WTC11 (cell line): ENCODE measurements at regions not wholly inside any gene's neighbourhood (a gene's known extent, or its start where the extent isn't known, plus 50 kb on each side); places are given as distances from the start of the nearest gene placed in this dataset.

Experiments used
- ATAC-seq: fragments of 200-7000 bp; cut with Tn5 transposase; 2 replicates; pipeline ENCODE4 v1.10.0; 2021; ENCODE audit warnings: mild to moderate bottlenecking, moderate library complexity
- CTCF ChIA-PET: fragments of 300-600 bp; sonication (Branson Sonifier 250); formaldehyde crosslinking; loops from one replicate; lab custom pipeline; 2021; ENCODE audit warnings: antibody characterized with exemption; lab: Charles Lee
- POLR2A ChIA-PET: fragments of 350-600 bp; sonication (Branson Sonifier 250); formaldehyde crosslinking; loops from one replicate; lab custom pipeline; 2021; ENCODE audit warnings: antibody characterized with exemption; lab: Charles Lee
- DNase-seq: peaks from one replicate; pipeline ENCODE4 v3.0.0; 2021; ENCODE audit warnings: low spot score
- H3K27ac Mint-ChIP-seq: 2 replicates; pipeline ENCODE4 v1.8.0; 2021; ENCODE audit warnings: mixed read lengths
- H3K27me3 Mint-ChIP-seq: 2 replicates; pipeline ENCODE4 v1.8.0; 2021; ENCODE audit warnings: low read depth, mild to moderate bottlenecking, moderate library complexity, mixed read lengths
- H3K36me3 Mint-ChIP-seq: 2 replicates; pipeline ENCODE4 v1.8.0; 2021; ENCODE audit warnings: mixed read lengths
- H3K4me1 Mint-ChIP-seq: 2 replicates; pipeline ENCODE4 v1.8.0; 2022; ENCODE audit warnings: mixed read lengths
- H3K4me3 Mint-ChIP-seq: 2 replicates; pipeline ENCODE4 v1.8.0; 2021; ENCODE audit warnings: mild to moderate bottlenecking, moderate library complexity, mixed read lengths
- H3K9me3 Mint-ChIP-seq: 2 replicates; pipeline ENCODE4 v1.8.0; 2021; ENCODE audit warnings: mixed read lengths
- FOXK1 ChIP-seq: sonication (generic); formaldehyde crosslinking; IDR thresholded peaks from 2 replicates; pipeline ENCODE4 v1.8.0; 2022; ENCODE audit warnings: mild to moderate bottlenecking, moderate library complexity, missing genetic modification reagents
- FOXP1 ChIP-seq: sonication (generic); formaldehyde crosslinking; IDR thresholded peaks from 2 replicates; pipeline ENCODE4 v1.8.0; 2022; ENCODE audit warnings: missing genetic modification reagents, mild to moderate bottlenecking, moderate library complexity, borderline replicate concordance
- RORB ChIP-seq: fragments of 250-450 bp; sonication (Bioruptor Pico); IDR thresholded peaks from 2 replicates; pipeline ENCODE4 v1.9.0; 2021; ENCODE audit warnings: mild to moderate bottlenecking
- SMAD4 ChIP-seq: sonication (generic); formaldehyde crosslinking; IDR thresholded peaks from 2 replicates; pipeline ENCODE4 v1.8.0; 2022; ENCODE audit warnings: mild to moderate bottlenecking, missing genetic modification reagents
- ZBTB21 ChIP-seq: sonication (generic); formaldehyde crosslinking; IDR thresholded peaks from 2 replicates; pipeline ENCODE4 v1.8.1; 2023; ENCODE audit warnings: mild to moderate bottlenecking, missing genetic modification reagents, borderline replicate concordance
- TF ChIP-seq, protein P1 (sequence below): sonication (generic); formaldehyde crosslinking; IDR thresholded peaks from 2 replicates; pipeline ENCODE4 v1.8.1; 2022; ENCODE audit warnings: mild to moderate bottlenecking, moderate library complexity, missing genetic modification reagents
- TF ChIP-seq, protein P2 (sequence below): sonication (generic); formaldehyde crosslinking; IDR thresholded peaks from 2 replicates; pipeline ENCODE4 v1.8.0; 2022; ENCODE audit warnings: missing genetic modification reagents
- TF ChIP-seq, protein P3 (sequence below): sonication (generic); formaldehyde crosslinking; IDR thresholded peaks from 2 replicates; pipeline ENCODE4 v1.8.0; 2023; ENCODE audit warnings: missing genetic modification reagents
- TF ChIP-seq, protein P4 (sequence below): fragments of 250-450 bp; sonication (Bioruptor Pico); IDR thresholded peaks from 2 replicates; pipeline ENCODE4 v1.9.0; 2021; ENCODE audit warnings: mild to moderate bottlenecking
- TF ChIP-seq, protein P5 (sequence below): sonication (generic); formaldehyde crosslinking; IDR thresholded peaks from 2 replicates; pipeline ENCODE4 v1.8.1; 2023; ENCODE audit warnings: mild to moderate bottlenecking, missing genetic modification reagents
- TF ChIP-seq, protein P6 (sequence below): sonication (generic); formaldehyde crosslinking; conservative IDR thresholded peaks from 2 replicates; pipeline ENCODE4 v1.8.1; 2023; ENCODE audit warnings: mild to moderate bottlenecking, low read depth, missing genetic modification reagents, moderate library complexity
- TF ChIP-seq, protein P7 (sequence below): fragments of 250-450 bp; sonication (Bioruptor Pico); IDR thresholded peaks from 2 replicates; pipeline ENCODE4 v1.9.0; 2021; ENCODE audit warnings: mild to moderate bottlenecking, borderline replicate concordance

DNA sequence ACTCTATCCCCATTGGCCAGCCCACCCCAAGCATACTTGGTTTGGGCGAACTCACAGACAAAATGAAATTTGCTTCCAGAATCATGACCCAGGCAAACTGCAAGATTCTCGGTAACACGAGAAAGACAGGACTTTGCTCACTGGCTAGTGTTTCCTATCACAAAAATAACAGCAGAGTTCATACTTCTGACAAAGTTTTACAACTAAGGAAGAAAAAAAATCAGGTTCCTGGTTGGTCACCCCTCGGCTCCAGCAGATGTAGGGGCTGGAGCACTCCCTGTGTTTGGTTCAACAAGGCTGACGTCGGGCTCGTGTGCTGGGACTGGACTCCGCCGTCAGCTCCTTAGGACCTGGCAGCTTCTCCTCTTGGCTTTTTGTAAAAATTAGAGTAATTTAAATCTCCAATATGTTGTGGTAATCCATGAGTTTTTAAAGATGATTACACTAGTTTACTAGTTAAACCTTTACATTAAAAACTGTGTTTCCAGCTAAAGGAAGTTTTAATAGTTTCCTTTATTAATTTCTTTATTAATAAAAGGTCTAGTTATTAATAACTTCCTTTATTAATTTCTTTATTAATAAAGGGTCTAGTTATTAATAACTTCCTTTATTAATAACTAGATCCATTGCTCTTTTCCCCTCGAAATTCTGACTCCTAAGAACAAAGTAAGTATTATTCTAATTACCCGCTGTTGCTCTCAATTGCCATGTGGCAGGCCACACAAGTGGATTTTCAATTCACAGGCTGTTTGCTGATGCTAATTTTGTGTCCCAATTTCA, 115.6 kb upstream of the RNF32 start (continued):
- TF ChIP-seq FOXP1 (CRISPR knock-in tag) (no peak), FOXK1 (CRISPR knock-in tag) (no peak), SMAD4 (CRISPR knock-in tag) (no peak)
- TF ChIP-seq, protein P1, sequence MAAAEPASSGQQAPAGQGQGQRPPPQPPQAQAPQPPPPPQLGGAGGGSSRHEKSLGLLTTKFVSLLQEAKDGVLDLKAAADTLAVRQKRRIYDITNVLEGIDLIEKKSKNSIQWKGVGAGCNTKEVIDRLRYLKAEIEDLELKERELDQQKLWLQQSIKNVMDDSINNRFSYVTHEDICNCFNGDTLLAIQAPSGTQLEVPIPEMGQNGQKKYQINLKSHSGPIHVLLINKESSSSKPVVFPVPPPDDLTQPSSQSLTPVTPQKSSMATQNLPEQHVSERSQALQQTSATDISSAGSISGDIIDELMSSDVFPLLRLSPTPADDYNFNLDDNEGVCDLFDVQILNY, result no peak
- TF ChIP-seq, protein P2, sequence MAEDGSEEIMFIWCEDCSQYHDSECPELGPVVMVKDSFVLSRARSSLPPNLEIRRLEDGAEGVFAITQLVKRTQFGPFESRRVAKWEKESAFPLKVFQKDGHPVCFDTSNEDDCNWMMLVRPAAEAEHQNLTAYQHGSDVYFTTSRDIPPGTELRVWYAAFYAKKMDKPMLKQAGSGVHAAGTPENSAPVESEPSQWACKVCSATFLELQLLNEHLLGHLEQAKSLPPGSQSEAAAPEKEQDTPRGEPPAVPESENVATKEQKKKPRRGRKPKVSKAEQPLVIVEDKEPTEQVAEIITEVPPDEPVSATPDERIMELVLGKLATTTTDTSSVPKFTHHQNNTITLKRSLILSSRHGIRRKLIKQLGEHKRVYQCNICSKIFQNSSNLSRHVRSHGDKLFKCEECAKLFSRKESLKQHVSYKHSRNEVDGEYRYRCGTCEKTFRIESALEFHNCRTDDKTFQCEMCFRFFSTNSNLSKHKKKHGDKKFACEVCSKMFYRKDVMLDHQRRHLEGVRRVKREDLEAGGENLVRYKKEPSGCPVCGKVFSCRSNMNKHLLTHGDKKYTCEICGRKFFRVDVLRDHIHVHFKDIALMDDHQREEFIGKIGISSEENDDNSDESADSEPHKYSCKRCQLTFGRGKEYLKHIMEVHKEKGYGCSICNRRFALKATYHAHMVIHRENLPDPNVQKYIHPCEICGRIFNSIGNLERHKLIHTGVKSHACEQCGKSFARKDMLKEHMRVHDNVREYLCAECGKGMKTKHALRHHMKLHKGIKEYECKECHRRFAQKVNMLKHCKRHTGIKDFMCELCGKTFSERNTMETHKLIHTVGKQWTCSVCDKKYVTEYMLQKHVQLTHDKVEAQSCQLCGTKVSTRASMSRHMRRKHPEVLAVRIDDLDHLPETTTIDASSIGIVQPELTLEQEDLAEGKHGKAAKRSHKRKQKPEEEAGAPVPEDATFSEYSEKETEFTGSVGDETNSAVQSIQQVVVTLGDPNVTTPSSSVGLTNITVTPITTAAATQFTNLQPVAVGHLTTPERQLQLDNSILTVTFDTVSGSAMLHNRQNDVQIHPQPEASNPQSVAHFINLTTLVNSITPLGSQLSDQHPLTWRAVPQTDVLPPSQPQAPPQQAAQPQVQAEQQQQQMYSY (CRISPR knock-in tag), result no peak
- TF ChIP-seq, protein P3, sequence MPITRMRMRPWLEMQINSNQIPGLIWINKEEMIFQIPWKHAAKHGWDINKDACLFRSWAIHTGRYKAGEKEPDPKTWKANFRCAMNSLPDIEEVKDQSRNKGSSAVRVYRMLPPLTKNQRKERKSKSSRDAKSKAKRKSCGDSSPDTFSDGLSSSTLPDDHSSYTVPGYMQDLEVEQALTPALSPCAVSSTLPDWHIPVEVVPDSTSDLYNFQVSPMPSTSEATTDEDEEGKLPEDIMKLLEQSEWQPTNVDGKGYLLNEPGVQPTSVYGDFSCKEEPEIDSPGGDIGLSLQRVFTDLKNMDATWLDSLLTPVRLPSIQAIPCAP (CRISPR knock-in tag), result no peak
- TF ChIP-seq, protein P4, sequence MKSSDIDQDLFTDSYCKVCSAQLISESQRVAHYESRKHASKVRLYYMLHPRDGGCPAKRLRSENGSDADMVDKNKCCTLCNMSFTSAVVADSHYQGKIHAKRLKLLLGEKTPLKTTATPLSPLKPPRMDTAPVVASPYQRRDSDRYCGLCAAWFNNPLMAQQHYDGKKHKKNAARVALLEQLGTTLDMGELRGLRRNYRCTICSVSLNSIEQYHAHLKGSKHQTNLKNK (CRISPR knock-in tag), result no peak

DNA sequence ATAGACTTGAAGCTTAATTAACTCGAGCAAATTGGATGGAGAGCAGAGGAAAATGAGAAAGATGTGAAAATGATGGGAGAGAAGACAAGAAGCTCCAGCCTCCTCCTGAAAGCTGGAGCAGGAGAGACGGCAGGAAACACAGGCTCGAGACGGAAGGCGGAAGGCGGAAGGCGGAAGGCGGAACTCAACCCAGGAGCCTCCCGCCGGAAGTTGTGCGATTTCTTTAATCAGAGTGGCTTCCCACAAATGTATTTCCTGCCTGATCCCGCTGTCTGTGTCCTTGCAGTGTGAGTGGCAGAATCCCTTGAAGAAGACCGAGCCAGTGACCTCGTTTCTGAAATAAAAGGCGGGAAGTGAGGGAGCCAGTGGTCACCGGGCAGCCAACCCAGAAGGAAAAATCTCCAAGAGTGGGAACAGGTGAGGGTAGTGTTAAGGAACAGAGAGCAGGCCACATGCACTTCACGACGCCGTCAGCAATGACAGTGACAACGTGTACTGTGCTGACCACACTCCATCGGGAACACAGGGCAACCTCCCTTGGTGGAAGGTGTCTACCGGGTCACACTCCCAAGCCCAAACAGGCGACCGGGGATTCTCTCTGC, 117.0 kb upstream of the RNF32 start:
- POLR2A ChIA-PET, result no interaction called here
- CTCF ChIA-PET, result no interaction called here
- Mint-ChIP-seq H3K4me1 (no peaks in the 10 kb centered on the region), H3K27me3 (no peaks in the 10 kb centered on the region; the same call in 1 of the 2 replicates), H3K4me3 (no peak overlapping the region), H3K9me3 (peaks cover 10% of the 10 kb centered on the region; the same call in 1 of the 2 replicates), H3K27ac (no peak overlapping the region), H3K36me3 (no peaks in the 10 kb centered on the region)
- TF ChIP-seq, protein P5, sequence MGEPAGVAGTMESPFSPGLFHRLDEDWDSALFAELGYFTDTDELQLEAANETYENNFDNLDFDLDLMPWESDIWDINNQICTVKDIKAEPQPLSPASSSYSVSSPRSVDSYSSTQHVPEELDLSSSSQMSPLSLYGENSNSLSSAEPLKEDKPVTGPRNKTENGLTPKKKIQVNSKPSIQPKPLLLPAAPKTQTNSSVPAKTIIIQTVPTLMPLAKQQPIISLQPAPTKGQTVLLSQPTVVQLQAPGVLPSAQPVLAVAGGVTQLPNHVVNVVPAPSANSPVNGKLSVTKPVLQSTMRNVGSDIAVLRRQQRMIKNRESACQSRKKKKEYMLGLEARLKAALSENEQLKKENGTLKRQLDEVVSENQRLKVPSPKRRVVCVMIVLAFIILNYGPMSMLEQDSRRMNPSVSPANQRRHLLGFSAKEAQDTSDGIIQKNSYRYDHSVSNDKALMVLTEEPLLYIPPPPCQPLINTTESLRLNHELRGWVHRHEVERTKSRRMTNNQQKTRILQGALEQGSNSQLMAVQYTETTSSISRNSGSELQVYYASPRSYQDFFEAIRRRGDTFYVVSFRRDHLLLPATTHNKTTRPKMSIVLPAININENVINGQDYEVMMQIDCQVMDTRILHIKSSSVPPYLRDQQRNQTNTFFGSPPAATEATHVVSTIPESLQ, result no peak
- no peak for TF ChIP-seq ZBTB21 (CRISPR knock-in tag)
- DNase-seq (no peak), ATAC-seq (no peak)

DNA sequence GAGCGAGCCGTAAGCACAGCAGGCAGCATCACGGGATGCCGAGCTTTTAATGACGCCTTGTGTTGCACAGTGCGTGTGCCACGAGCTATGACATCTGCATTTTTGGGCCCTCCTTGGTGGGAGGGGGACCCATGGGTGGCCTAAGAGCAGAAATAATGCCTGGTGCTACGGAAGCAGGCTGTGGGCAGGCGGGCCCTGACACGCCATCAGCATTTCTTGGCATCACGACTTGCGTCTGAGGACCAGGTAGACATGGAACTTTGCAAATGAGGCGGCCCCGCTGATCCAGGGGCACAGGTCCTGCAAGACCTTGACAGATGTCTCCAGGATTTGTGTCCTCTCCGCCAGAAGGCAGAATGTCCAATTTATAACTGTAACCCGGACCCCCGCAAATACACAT, 117.8 kb upstream of the RNF32 start:
- ChIA-PET CTCF (no interaction called here), POLR2A (no interaction called here)
- no peaks in the 10 kb centered on the region; the same call in 1 of the 2 replicates for H3K27me3 Mint-ChIP-seq
- DNase-seq, result no peak
- TF ChIP-seq, protein P6, sequence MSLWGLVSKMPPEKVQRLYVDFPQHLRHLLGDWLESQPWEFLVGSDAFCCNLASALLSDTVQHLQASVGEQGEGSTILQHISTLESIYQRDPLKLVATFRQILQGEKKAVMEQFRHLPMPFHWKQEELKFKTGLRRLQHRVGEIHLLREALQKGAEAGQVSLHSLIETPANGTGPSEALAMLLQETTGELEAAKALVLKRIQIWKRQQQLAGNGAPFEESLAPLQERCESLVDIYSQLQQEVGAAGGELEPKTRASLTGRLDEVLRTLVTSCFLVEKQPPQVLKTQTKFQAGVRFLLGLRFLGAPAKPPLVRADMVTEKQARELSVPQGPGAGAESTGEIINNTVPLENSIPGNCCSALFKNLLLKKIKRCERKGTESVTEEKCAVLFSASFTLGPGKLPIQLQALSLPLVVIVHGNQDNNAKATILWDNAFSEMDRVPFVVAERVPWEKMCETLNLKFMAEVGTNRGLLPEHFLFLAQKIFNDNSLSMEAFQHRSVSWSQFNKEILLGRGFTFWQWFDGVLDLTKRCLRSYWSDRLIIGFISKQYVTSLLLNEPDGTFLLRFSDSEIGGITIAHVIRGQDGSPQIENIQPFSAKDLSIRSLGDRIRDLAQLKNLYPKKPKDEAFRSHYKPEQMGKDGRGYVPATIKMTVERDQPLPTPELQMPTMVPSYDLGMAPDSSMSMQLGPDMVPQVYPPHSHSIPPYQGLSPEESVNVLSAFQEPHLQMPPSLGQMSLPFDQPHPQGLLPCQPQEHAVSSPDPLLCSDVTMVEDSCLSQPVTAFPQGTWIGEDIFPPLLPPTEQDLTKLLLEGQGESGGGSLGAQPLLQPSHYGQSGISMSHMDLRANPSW (CRISPR knock-in tag), result no peak
- TF ChIP-seq FOXP1 (CRISPR knock-in tag), result no peak
- no peak for TF ChIP-seq RORB (CRISPR knock-in tag)
- TF ChIP-seq FOXK1 (CRISPR knock-in tag), result no peak
- TF ChIP-seq, protein P7, sequence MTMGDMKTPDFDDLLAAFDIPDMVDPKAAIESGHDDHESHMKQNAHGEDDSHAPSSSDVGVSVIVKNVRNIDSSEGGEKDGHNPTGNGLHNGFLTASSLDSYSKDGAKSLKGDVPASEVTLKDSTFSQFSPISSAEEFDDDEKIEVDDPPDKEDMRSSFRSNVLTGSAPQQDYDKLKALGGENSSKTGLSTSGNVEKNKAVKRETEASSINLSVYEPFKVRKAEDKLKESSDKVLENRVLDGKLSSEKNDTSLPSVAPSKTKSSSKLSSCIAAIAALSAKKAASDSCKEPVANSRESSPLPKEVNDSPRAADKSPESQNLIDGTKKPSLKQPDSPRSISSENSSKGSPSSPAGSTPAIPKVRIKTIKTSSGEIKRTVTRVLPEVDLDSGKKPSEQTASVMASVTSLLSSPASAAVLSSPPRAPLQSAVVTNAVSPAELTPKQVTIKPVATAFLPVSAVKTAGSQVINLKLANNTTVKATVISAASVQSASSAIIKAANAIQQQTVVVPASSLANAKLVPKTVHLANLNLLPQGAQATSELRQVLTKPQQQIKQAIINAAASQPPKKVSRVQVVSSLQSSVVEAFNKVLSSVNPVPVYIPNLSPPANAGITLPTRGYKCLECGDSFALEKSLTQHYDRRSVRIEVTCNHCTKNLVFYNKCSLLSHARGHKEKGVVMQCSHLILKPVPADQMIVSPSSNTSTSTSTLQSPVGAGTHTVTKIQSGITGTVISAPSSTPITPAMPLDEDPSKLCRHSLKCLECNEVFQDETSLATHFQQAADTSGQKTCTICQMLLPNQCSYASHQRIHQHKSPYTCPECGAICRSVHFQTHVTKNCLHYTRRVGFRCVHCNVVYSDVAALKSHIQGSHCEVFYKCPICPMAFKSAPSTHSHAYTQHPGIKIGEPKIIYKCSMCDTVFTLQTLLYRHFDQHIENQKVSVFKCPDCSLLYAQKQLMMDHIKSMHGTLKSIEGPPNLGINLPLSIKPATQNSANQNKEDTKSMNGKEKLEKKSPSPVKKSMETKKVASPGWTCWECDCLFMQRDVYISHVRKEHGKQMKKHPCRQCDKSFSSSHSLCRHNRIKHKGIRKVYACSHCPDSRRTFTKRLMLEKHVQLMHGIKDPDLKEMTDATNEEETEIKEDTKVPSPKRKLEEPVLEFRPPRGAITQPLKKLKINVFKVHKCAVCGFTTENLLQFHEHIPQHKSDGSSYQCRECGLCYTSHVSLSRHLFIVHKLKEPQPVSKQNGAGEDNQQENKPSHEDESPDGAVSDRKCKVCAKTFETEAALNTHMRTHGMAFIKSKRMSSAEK (CRISPR knock-in tag), result no peak
- H3K36me3 Mint-ChIP-seq, result no peaks in the 10 kb centered on the region
- no peak overlapping the region for H3K4me3 Mint-ChIP-seq
- H3K27ac Mint-ChIP-seq, result no peak overlapping the region
- H3K4me1 Mint-ChIP-seq, result no peaks in the 10 kb centered on the region
- no peak for ATAC-seq
- peaks cover 15% of the 10 kb centered on the region; the same call in 1 of the 2 replicates for H3K9me3 Mint-ChIP-seq
